ENCODE measurements at regions not wholly inside any gene's neighbourhood (a gene's known extent, or its start where the extent isn't known, plus 50 kb on each side); places are given as distances from the start of the nearest gene placed in this dataset.

- TF ChIP-seq HBP1 (CRISPR knock-in tag; IDR thresholded peaks at IDR 0.05), result no peak
- TF ChIP-seq RFX5 (IDR thresholded peaks at IDR 0.05; ENCODE audit: low read depth, low read length), result no peak
- TF ChIP-seq ZNF586 (CRISPR knock-in tag; conservative IDR thresholded peaks at IDR 0.05), result no peak
- TF ChIP-seq ATF2 (CRISPR knock-in tag; IDR thresholded peaks at IDR 0.05), result no peak
These were observed 1238.3 kb upstream of the GBE1 start for GRCh38 chr3:82999777-83000176.
